Activated naive CD4-positive, alpha-beta T cell treated with anti-CD3 and anti-CD28 coated beads, Interleukin-2, amount 50 U/mL, for 24 hours (primary cell): ENCODE measurements at regions not wholly inside any gene's neighbourhood (a gene's known extent, or its start where the extent isn't known, plus 50 kb on each side); places are given as distances from the start of the nearest gene placed in this dataset.

Source experiments
- H3K27ac Mint-ChIP-seq: one replicate; pipeline ENCODE4 v1.8.0; 2021; ENCODE audit warnings: mild to moderate bottlenecking, mixed read lengths
- H3K27me3 Mint-ChIP-seq: one replicate; pipeline ENCODE4 v1.8.0; 2021; ENCODE audit warnings: mixed read lengths
- H3K36me3 Mint-ChIP-seq: one replicate; pipeline ENCODE4 v1.8.0; 2021; ENCODE audit warnings: mixed read lengths
- H3K4me1 Mint-ChIP-seq: one replicate; pipeline ENCODE4 v1.8.0; 2021; ENCODE audit warnings: mixed read lengths
- H3K4me3 Mint-ChIP-seq: one replicate; pipeline ENCODE4 v1.8.0; 2021; ENCODE audit warnings: mild to moderate bottlenecking, mixed read lengths
- H3K9me3 Mint-ChIP-seq: one replicate; pipeline ENCODE4 v1.8.0; 2021; ENCODE audit warnings: mixed read lengths

- H3K4me1 Mint-ChIP-seq = peaks cover 21% of the 10 kb centered on the region
- H3K4me3 Mint-ChIP-seq = no peak overlapping the region
- H3K27me3 Mint-ChIP-seq = no peaks in the 10 kb centered on the region
- H3K36me3 Mint-ChIP-seq = peaks cover 4% of the 10 kb centered on the region
- no peaks in the 10 kb centered on the region for H3K9me3 Mint-ChIP-seq
- no peak overlapping the region for H3K27ac Mint-ChIP-seq
Observed at GRCh38 chr1:59058665-59059439, 238.0 kb upstream of the FGGY start.

- Mint-ChIP-seq H3K27me3 (no peaks in the 10 kb centered on the region), H3K4me3 (no peak overlapping the region), H3K4me1 (peaks cover 34% of the 10 kb centered on the region), H3K36me3 (peaks cover 2% of the 10 kb centered on the region), H3K9me3 (no peaks in the 10 kb centered on the region), H3K27ac (no peak overlapping the region)
Observed at GRCh38 chr1:59061876-59062275, 235.0 kb upstream of the FGGY start.

GRCh38 chr1:59062743-59063142 lies 234.2 kb upstream of the FGGY start:
- Mint-ChIP-seq H3K27me3 (no peaks in the 10 kb centered on the region), H3K4me1 (peaks cover 34% of the 10 kb centered on the region), H3K9me3 (no peaks in the 10 kb centered on the region), H3K36me3 (peaks cover 2% of the 10 kb centered on the region), H3K4me3 (no peak overlapping the region), H3K27ac (peak overlapping the region; percentile 63)

GRCh38 chr1:59063501-59063900 lies 233.4 kb upstream of the FGGY start:
- Mint-ChIP-seq H3K4me3 (peak overlapping the region; percentile 47), H3K9me3 (no peaks in the 10 kb centered on the region), H3K36me3 (peaks cover 2% of the 10 kb centered on the region), H3K27me3 (no peaks in the 10 kb centered on the region), H3K27ac (peak overlapping the region; percentile 84), H3K4me1 (peaks cover 34% of the 10 kb centered on the region)

GRCh38 chr1:59064592-59064991 lies 232.3 kb upstream of the FGGY start:
- no peak overlapping the region for H3K4me3 Mint-ChIP-seq
- H3K36me3 Mint-ChIP-seq = peaks cover 2% of the 10 kb centered on the region
- H3K27me3 Mint-ChIP-seq = no peaks in the 10 kb centered on the region
- peak overlapping the region; percentile 59 for H3K27ac Mint-ChIP-seq
- H3K9me3 Mint-ChIP-seq = no peaks in the 10 kb centered on the region
- H3K4me1 Mint-ChIP-seq = peaks cover 34% of the 10 kb centered on the region

- no peaks in the 10 kb centered on the region for H3K27me3 Mint-ChIP-seq
- no peaks in the 10 kb centered on the region for H3K36me3 Mint-ChIP-seq
- no peak overlapping the region for H3K4me3 Mint-ChIP-seq
- peaks cover 44% of the 10 kb centered on the region for H3K4me1 Mint-ChIP-seq
- no peak overlapping the region for H3K27ac Mint-ChIP-seq
- no peaks in the 10 kb centered on the region for H3K9me3 Mint-ChIP-seq
Observed at GRCh38 chr1:59066236-59066635, 230.7 kb upstream of the FGGY start.

GRCh38 chr1:59070610-59071009 lies 226.3 kb upstream of the FGGY start:
- Mint-ChIP-seq H3K36me3 (no peaks in the 10 kb centered on the region), H3K4me1 (peaks cover 26% of the 10 kb centered on the region), H3K27me3 (no peaks in the 10 kb centered on the region), H3K9me3 (peaks cover 4% of the 10 kb centered on the region), H3K27ac (peak overlapping the region; percentile 78), H3K4me3 (peak overlapping the region; percentile 37)

- Mint-ChIP-seq H3K27ac (peak overlapping the region; percentile 92), H3K4me1 (peaks cover 26% of the 10 kb centered on the region), H3K36me3 (no peaks in the 10 kb centered on the region), H3K9me3 (peaks cover 4% of the 10 kb centered on the region), H3K4me3 (peak overlapping the region; percentile 49), H3K27me3 (no peaks in the 10 kb centered on the region)
Observed at GRCh38 chr1:59071289-59071688, 225.6 kb upstream of the FGGY start.

GRCh38 chr1:59071876-59072582 lies 224.9 kb upstream of the FGGY start:
- Mint-ChIP-seq H3K27me3 (no peaks in the 10 kb centered on the region), H3K27ac (peak overlapping the region; percentile 92), H3K36me3 (no peaks in the 10 kb centered on the region), H3K4me3 (peak overlapping the region; percentile 69), H3K9me3 (peaks cover 4% of the 10 kb centered on the region), H3K4me1 (peaks cover 26% of the 10 kb centered on the region)

- Mint-ChIP-seq H3K9me3 (peaks cover 4% of the 10 kb centered on the region), H3K27ac (peak overlapping the region; percentile 82), H3K36me3 (no peaks in the 10 kb centered on the region), H3K4me1 (peaks cover 26% of the 10 kb centered on the region), H3K27me3 (no peaks in the 10 kb centered on the region), H3K4me3 (peak overlapping the region; percentile 69)
Observed at GRCh38 chr1:59072583-59072947, 224.3 kb upstream of the FGGY start.

- H3K4me3 Mint-ChIP-seq = no peak overlapping the region
Observed at GRCh38 chr1:59074598-59074997, 222.3 kb upstream of the FGGY start.

GRCh38 chr1:59075021-59075420 lies 221.9 kb upstream of the FGGY start:
- Mint-ChIP-seq H3K4me1 (peaks cover 26% of the 10 kb centered on the region), H3K36me3 (no peaks in the 10 kb centered on the region), H3K27me3 (no peaks in the 10 kb centered on the region)

More at GRCh38 chr1:59074598-59074997, 222.3 kb upstream of the FGGY start:
- H3K27ac Mint-ChIP-seq = no peak overlapping the region
- H3K4me1 Mint-ChIP-seq = peaks cover 26% of the 10 kb centered on the region
- H3K27me3 Mint-ChIP-seq = no peaks in the 10 kb centered on the region
- peaks cover 4% of the 10 kb centered on the region for H3K9me3 Mint-ChIP-seq
- H3K36me3 Mint-ChIP-seq = no peaks in the 10 kb centered on the region

GRCh38 chr1:59076612-59077011 lies 220.3 kb upstream of the FGGY start:
- Mint-ChIP-seq H3K27ac (no peak overlapping the region), H3K9me3 (peaks cover 4% of the 10 kb centered on the region), H3K4me1 (peaks cover 12% of the 10 kb centered on the region), H3K27me3 (no peaks in the 10 kb centered on the region), H3K36me3 (no peaks in the 10 kb centered on the region), H3K4me3 (no peak overlapping the region)

More at GRCh38 chr1:59075021-59075420, 221.9 kb upstream of the FGGY start:
- Mint-ChIP-seq H3K27ac (no peak overlapping the region), H3K9me3 (peaks cover 4% of the 10 kb centered on the region), H3K4me3 (no peak overlapping the region)

- no peaks in the 10 kb centered on the region for H3K36me3 Mint-ChIP-seq
- H3K4me3 Mint-ChIP-seq = no peak overlapping the region
- peaks cover under 1% of the 10 kb centered on the region for H3K9me3 Mint-ChIP-seq
- H3K27me3 Mint-ChIP-seq = no peaks in the 10 kb centered on the region
- H3K27ac Mint-ChIP-seq = no peak overlapping the region
- peaks cover 2% of the 10 kb centered on the region for H3K4me1 Mint-ChIP-seq
Observed at GRCh38 chr1:59077466-59078069, 219.3 kb upstream of the FGGY start.

- H3K4me1 Mint-ChIP-seq = no peaks in the 10 kb centered on the region
- no peaks in the 10 kb centered on the region for H3K27me3 Mint-ChIP-seq
- no peak overlapping the region for H3K4me3 Mint-ChIP-seq
- no peak overlapping the region for H3K27ac Mint-ChIP-seq
- H3K9me3 Mint-ChIP-seq = no peaks in the 10 kb centered on the region
- H3K36me3 Mint-ChIP-seq = no peaks in the 10 kb centered on the region
Observed at GRCh38 chr1:59078070-59078800, 218.7 kb upstream of the FGGY start.
